ENCODE measurements at regions not wholly inside any gene's neighbourhood (a gene's known extent, or its start where the extent isn't known, plus 50 kb on each side); places are given as distances from the start of the nearest gene placed in this dataset.

GRCh38 chrX:23228454-23228853 lies 106.2 kb upstream of the PTCHD1 start:
- no peak for DNase-seq (ENCODE audit: low read depth)

GRCh38 chrX:23228950-23229448 lies 105.7 kb upstream of the PTCHD1 start:
- DNase-seq (ENCODE audit: low read depth): no peak

- DNase-seq (ENCODE audit: low read depth): no peak
Measured at GRCh38 chrX:23235051-23235450, 99.6 kb upstream of the PTCHD1 start.

- DNase-seq (ENCODE audit: low read depth): peak; percentile 12
Measured at GRCh38 chrX:23246001-23246400, 88.6 kb upstream of the PTCHD1 start.

- DNase-seq (ENCODE audit: low read depth): no peak
Measured at GRCh38 chrX:23248187-23248586, 86.5 kb upstream of the PTCHD1 start.

GRCh38 chrX:23251043-23251442 lies 83.6 kb upstream of the PTCHD1 start:
- DNase-seq (ENCODE audit: low read depth): no peak

GRCh38 chrX:23263892-23264291 lies 70.8 kb upstream of the PTCHD1 start:
- DNase-seq (ENCODE audit: low read depth): no peak

- DNase-seq (ENCODE audit: low read depth): no peak
Measured at GRCh38 chrX:23269923-23270322, 64.7 kb upstream of the PTCHD1 start.

GRCh38 chrX:23271026-23271425 lies 63.6 kb upstream of the PTCHD1 start:
- no peak for DNase-seq (ENCODE audit: low read depth)

- DNase-seq (ENCODE audit: low read depth): no peak
Measured at GRCh38 chrX:23276475-23276874, 58.2 kb upstream of the PTCHD1 start.
